ENCODE measurements at regions not wholly inside any gene's neighbourhood (a gene's known extent, or its start where the extent isn't known, plus 50 kb on each side); places are given as distances from the start of the nearest gene placed in this dataset.

DNA sequence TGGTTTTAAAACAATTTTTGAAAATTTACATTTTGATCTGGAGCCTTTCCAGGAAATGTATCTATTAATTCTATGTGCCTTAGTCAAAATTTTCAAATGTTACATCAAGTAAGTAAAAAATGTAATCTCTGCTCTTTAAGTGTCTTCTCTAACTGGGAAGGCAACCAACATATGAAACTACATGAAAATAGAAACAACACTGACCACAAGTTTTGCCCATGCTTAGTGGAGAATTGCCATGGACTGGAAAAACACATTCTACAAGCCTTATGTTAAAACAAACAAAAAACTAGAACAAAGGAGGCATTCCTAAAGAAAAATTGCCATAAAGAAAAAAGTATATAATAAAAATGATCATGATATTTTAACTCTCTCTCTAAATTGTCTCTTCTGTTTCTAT, 75.9 kb upstream of the SPRED1 start:
- no peak for DNase-seq (ENCODE audit: low read depth)

DNA sequence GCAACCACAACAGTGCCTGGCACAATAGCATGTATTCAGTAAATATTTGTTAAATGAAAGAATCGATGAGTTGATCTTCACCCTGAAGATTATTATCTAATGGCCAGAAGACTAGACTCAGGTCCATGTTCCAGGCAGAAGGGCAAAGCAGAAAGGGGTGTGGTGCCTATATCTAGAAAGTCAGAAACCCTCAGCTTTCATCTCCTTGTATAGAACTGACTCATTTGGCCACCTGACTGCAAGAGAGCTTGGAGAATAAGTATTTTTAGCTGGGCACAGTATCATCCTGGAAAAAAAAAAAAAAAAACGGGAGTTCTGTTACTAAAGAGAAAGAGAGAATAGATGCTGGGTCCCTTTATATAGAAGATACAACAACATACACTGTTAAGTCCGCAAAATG, 69.7 kb upstream of the SPRED1 start:
- no peak for DNase-seq (ENCODE audit: low read depth)

DNA sequence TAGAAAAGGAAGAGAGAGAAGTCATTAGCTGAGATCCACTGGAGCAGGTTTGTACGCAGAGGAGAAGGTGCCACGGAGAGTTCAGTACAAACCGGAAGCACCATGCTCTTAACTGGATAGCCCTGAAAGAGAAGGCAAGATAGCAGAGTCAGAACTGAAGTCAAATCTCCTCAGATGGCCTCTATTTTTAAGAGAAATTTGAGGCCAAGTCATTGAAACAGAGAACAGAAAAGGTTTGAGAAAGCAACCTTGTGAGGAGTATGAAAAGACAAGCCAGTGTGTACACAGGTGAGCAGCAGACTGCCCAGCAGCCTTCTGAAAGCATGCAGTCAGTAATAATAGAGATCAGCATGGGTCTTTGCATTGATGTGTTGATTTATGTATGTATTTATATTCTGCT, 66.1 kb upstream of the SPRED1 start:
- no peak for DNase-seq (ENCODE audit: low read depth)

DNA sequence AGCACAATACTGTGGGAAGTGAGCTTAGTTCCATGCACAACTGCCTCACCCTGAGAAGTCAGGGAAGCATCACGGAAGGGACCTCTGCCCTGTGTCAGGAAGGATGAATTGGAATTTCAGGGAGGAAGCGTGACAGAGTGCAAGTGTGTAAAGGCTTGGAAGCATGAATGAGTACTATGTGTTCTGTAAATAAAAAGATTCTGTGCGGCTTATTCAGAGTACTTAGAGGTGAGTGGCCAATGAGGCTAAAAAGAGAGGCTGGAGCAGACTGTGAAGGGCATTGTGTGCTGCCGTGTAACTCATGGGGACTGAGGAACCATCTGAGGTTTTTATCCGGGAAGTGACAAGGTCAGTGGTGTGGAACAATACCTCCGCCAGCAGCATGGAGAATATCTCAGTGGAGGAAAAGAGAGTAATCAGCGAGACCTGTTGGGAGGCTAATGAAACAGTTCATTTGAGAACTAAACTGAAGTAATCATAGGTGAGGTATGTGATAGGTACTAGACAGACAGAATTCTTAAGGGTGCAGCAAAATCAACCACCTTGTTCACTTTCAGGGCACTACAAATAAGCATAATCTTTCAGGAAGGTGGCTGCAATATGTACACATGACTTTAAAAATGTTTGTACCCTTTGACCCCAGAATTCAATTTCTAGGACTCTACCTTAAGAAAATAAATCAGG, 64.9 kb upstream of the SPRED1 start:
- no peak for DNase-seq (ENCODE audit: low read depth)

DNA sequence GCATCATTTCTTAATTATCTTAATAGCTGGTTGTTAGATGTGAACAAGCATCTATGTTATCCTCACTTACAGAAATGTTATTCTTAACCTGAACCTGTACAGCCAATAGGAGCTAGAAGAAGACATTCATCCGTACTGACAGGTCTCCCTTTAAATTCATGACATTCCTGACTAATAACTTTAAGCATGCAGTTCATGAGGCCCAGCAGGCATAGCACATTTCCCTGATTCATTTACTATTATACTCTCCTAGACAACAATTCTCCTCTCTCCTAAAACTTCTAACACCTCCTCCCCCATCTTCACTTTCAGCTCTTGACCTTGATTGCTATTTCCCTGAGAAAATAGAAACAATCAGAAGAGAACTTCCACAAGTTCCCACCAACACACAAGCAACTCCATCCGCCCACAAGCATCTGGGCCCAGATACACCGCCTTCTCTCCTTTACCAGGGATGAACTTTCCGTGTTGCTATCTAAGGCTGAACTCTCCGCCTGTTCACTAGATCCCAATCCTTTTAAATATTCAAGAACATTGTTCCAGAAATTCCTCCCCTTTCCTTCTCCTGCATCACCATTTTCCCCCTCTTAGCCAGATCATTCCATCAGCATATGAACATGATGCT, 62.9 kb upstream of the SPRED1 start:
- DNase-seq (ENCODE audit: low read depth) = no peak

DNA sequence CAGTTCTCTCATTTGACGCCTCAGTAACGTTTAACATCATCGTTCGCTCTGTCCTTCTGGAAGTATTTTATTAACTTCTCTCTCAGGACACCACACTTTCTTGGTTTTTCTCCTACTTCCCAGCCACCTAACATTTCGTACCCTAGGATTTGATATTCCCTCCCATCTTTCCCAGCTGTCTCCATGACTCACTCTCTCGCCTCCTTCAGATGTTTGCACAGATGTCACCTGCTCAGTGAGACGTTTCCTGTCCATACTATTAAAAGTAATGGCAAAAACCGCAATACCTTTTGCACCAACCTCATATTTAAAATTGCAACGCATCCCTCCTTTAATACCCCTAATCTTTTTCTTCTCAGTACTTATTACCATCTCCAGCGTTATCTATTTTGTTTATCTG, 62.1 kb upstream of the SPRED1 start:
- no peak for DNase-seq (ENCODE audit: low read depth)

DNA sequence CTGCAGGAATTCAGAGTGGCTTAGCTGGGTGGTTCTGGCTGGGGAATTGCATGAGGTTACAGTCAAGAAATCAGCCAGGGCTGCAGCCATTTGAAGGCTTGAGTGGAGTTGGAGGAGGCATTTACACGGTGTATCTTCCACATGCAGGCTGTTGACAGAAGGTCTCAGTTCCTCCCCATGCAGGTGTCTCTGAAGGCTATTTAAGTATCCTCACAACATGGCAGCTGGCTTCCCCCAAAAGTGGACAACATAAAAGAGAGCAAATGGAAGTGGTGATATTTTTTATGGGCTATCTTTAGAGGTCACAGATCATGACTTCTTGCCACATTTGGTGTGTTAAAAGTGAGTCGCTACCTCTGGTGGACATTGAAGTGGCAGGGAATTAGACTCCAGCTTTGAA, 60.1 kb upstream of the SPRED1 start:
- no peak for DNase-seq (ENCODE audit: low read depth)

DNA sequence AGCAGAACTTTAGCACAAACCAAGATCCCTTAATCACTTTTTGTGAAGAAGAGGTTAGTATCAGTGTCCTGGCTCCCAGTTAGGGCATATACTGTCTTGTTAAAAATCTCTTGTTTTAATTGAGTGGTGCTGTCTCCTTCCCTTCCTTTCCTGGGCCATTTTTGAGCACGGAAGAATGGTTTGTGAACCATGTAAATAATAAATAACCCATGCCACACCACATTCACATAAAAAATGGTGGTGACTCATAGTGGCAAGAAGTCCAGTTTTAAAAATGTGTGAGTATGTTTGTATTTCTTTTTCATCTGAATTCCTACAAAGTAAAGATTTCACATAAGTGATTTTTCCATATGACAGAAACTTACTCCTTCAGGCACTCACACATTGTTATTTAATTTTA, 59.1 kb upstream of the SPRED1 start:
- no peak for DNase-seq (ENCODE audit: low read depth)

DNA sequence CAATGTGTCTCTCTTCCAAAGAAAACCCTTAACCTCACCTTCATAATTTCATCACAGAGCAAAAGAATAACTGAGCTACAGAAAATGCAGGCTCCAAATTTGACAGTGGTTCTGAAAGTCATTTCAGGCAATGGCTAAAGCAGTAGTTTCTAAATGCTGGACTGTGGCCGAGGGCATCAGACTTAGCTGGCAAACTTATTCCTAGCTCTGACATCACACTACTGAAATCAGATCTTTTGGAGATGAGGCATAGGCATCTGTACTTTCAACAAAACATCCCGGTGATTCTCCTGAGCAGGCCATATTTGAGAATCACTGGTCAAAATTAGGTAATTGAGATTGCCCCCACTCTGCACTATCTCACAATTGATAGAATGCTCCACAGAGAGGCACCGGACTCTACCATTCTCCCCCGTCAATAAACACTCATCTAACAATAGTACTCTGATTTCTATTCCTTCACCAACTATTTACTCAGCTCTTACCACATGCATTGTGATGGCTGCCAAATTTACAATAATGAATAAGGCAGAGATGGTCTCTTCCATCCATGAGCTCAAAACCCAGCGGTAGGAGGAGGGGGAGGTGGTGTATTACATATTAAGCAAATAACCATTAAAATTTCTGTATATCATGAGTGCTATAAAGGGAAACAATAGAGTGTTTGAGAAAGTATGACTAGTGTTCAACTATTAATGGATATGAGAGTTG, 57.3 kb upstream of the SPRED1 start:
- no peak for DNase-seq (ENCODE audit: low read depth)

DNA sequence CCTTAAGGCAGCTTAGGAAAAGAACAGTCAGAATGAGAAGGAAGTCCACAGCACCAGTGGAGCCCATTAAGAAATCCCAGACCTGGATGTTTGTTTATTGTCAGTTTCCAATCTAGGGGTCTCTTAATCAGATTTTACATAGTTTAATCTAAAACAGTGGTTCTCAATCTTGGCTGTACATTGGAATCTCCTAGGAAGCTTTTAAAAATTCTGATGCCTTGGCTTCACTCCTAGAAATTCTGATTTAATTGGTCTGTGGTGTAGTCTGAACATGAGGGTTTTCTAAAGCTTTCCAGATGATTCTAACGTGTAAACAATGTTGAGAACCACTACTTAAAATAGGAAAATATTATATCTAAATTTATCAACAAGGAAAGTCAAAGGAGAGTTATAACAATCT, 56.6 kb upstream of the SPRED1 start:
- DNase-seq (ENCODE audit: low read depth) = no peak

DNA sequence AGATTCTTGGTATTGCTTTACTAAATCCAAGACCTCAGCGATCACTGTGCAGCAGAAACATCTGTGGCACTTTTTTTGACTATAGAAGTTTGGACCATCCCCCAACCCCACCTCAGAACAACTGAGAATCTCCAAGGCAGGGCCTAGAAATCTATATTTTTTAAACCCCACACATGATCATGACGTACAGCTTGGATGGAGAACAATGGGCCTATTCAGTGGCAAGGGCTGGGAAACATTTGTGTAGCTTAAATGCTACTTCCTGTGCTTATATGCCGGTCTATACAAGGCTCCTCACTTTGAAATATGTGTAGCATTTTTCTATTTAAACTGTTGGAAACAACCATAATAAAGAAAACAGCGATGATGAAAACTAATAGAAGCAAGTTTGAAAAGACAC, 55.1 kb upstream of the SPRED1 start:
- DNase-seq (ENCODE audit: low read depth) = no peak

DNA sequence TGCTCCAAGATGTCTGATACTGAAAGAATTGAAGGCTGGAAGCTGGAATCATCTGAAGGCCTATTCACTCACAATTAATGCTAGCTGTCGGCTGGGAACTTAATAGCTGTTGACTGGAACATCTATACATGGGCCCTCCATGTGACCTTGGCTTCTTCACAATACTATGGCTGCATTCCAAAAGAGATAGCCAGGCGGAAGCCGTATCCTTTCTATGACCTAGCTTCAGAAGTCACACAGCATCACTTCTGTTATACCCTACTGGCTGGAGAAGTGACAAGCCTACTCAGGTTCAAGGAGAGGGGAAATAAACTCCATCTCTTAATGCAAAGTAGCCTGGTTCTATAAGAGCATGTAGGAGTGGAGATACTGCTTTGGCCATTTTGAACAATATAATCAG, 50.9 kb upstream of the SPRED1 start:
- no peak for DNase-seq (ENCODE audit: low read depth)

DNA sequence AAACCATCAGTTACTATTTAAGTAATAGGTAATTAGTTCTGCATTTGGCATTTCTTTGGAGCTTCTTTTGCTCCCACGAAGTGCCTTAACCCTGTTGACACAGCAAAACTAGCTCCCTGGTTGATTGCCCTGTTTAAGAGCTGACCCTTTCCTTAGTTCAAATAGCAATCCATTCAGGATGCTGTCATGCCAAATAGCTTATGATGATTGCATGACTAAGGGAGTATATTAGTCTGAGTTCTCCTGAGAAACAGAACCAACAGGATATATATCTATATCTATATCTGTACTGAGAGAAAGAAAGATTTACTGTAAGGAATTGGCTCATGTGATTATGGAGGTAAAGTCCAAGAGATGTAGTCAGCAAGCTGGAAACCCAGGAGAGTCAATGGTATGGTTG, 50.3 kb upstream of the SPRED1 start:
- no peak for DNase-seq (ENCODE audit: low read depth)
